ENCODE measurements at regions not wholly inside any gene's neighbourhood (a gene's known extent, or its start where the extent isn't known, plus 50 kb on each side); places are given as distances from the start of the nearest gene placed in this dataset.
"Not testable (repeated sequence)": the region's sequence is repeated elsewhere in the genome, so short reads cannot be mapped to it uniquely, and the experiment has no call there.

GRCh38 chr1:192418552-192419285 is 101.9 kb downstream of the RGS21 start:
- DNase-seq = no peak

- no peak for DNase-seq
These were observed 113.9 kb downstream of the RGS21 start for GRCh38 chr1:192430644-192431043.

GRCh38 chr1:192435704-192436103 is 118.9 kb downstream of the RGS21 start:
- DNase-seq = no peak

GRCh38 chr1:192436441-192437078 is 119.8 kb downstream of the RGS21 start:
- no peak for DNase-seq

- no peak for DNase-seq
These were observed 121.9 kb downstream of the RGS21 start for GRCh38 chr1:192438737-192439136.

GRCh38 chr1:192439373-192440025 is 122.7 kb downstream of the RGS21 start:
- DNase-seq = no peak

- DNase-seq = no peak
These were observed 124.7 kb downstream of the RGS21 start for GRCh38 chr1:192441492-192441891.

- DNase-seq = no peak
These were observed 125.9 kb downstream of the RGS21 start for GRCh38 chr1:192442736-192443135.

- DNase-seq = no peak
These were observed 126.8 kb downstream of the RGS21 start for GRCh38 chr1:192443616-192444015.

- DNase-seq = no peak
These were observed 128.4 kb downstream of the RGS21 start for GRCh38 chr1:192445241-192445640.

GRCh38 chr1:192445839-192446489 is 129.2 kb downstream of the RGS21 start:
- peak; percentile 13 for DNase-seq

GRCh38 chr1:192448026-192448578 is 127.5 kb upstream of the RGS1 start:
- DNase-seq = no peak

GRCh38 chr1:192453360-192453992 is 122.1 kb upstream of the RGS1 start:
- no peak for DNase-seq

- DNase-seq = no peak
These were observed 116.1 kb upstream of the RGS1 start for GRCh38 chr1:192459467-192459866.

GRCh38 chr1:192461684-192462083 is 113.9 kb upstream of the RGS1 start:
- DNase-seq = no peak

- no peak for DNase-seq
These were observed 113.0 kb upstream of the RGS1 start for GRCh38 chr1:192462616-192463015.

GRCh38 chr1:192463661-192464060 is 111.9 kb upstream of the RGS1 start:
- DNase-seq = no peak

GRCh38 chr1:192465221-192465620 is 110.4 kb upstream of the RGS1 start:
- not testable (repeated sequence) for DNase-seq

GRCh38 chr1:192474080-192474683 is 101.4 kb upstream of the RGS1 start:
- DNase-seq = peak; percentile 19

GRCh38 chr1:192475329-192475728 is 100.2 kb upstream of the RGS1 start:
- no peak for DNase-seq

GRCh38 chr1:192475970-192476369 is 99.6 kb upstream of the RGS1 start:
- no peak for DNase-seq

- DNase-seq = peak; percentile 41
These were observed 98.7 kb upstream of the RGS1 start for GRCh38 chr1:192476802-192477298.
